Stimulated activated CD4-positive, alpha-beta T cell treated with anti-CD3 and anti-CD28 coated beads, Interleukin-1b, Interleukin-23, amount 100 ng/mL, for 1 hour (primary cell): ENCODE measurements at regions not wholly inside any gene's neighbourhood (a gene's known extent, or its start where the extent isn't known, plus 50 kb on each side); places are given as distances from the start of the nearest gene placed in this dataset.
"Not testable (repeated sequence)": the region's sequence is repeated elsewhere in the genome, so short reads cannot be mapped to it uniquely, and the experiment has no call there.

Source experiments
- DNase-seq, 2 donors: peaks; one replicate each; pipeline ENCODE4 v3.0.0-alpha.2; 2020; ENCODE audit warnings: low read depth in 2 of 2

DNA sequence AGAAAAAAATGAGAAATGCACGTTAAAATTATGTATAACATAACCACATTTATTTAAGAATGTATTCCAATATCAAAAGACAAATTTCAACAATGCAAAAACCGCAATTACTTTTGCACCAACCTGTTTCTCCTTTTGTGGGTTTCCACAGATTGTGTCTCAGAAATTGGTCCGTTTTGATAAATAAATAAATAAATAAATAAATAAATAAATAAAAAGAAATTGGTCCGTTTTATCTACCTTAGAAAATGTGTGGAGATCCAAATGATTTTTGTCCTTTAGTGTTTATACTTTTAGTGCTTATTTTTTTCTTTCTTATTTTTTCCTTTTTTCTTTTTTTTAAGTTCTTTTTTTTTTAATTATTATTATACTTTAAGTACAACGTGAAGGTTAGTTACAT, 1682.2 kb upstream of the TMEFF2 start:
- no peak for DNase-seq

DNA sequence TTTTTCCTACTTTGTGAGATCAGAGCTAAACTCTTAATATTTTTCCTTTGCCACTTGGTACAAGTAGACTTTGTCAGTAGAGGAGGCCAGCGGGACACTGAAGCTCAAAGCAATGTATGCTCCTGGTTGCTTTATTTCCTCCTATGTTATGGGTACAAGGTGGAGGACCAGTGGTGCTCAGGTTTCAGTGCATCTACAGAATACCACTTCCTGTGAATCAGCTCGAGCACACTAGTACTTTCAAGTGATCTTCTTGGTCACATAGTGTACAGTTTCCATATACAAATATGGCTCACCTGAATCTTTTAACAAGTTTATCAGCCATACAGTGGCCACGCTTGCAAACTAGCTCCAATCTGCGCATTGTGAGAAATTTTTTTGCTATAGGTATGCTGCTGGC, 1674.8 kb upstream of the TMEFF2 start:
- no peak for DNase-seq

DNA sequence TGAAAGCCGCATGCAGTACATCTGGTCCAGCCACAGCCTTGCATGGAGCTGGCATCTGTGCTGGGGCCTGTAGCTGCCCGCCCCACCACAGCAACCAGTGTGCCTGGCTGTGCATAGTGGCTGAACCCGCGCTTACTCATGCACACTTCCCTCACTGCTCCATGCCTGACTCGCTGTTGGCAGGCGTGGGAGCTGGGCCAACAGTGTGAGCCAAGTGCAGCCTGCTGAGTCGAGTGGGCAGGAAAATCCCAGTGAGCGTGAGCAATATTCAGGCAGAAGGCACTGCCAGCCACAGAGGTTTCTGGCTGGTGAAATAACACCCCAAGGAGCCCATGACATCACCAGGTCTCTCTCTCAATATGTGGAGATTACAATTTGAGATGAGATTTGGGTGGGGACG, 1674.1 kb upstream of the TMEFF2 start:
- no peak for DNase-seq

DNA sequence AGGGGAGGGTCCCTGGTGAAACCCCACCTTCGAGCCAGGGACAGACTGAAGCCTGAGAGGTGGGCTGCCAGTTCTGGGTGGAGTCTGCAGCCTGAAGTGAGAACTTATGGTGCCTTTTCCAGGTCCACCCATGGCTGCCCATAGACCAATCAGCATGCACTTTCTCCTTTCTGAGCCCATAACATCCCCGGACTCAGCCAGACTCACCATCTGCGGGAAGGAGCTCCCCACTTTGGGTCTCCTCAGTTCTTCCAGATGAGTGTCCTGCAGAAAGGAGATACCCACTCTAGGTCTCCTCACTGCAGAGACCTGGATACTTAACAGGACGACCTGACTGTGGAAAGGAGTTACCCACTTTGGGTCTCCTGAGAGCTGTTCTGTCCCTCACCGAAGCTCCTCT, 1673.4 kb upstream of the TMEFF2 start:
- DNase-seq = no peak

DNA sequence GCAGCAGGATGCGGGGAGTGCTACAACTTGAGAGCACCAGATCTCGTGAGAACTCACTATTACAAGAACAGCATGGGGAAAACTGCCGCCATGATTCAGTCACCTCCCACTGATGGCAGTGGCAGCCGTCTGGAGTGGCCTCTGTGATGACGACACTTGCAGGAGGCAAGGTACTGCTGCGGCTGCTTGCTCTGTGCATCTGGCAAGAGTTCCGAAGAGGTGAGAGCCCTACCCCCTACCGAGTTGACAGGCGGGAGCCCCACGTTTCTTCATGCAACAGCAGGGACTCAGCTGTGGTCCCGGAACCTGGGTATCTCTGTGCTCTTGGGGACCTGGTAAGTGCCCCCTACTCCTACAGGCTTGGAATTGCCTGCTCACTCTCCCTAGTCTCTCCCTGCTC, 1672.7 kb upstream of the TMEFF2 start:
- no peak for DNase-seq

DNA sequence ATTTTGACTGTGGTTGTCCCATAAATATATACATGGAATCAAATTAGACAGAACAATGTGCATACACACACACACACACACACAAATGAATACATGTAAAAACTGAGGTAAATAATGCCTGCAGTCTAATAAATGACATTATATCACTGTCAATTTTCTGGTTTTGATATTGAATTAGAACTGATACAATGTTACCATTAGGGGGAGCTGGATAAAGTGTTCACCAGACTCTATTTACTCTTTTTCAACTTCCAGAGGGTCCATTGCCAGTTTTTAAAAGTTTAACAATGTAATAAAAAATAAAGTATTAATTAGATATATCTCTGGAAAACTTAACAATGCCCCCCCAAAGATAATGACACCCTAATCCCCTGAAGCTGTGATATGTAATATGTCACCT, 1666.8 kb upstream of the TMEFF2 start:
- no peak for DNase-seq

DNA sequence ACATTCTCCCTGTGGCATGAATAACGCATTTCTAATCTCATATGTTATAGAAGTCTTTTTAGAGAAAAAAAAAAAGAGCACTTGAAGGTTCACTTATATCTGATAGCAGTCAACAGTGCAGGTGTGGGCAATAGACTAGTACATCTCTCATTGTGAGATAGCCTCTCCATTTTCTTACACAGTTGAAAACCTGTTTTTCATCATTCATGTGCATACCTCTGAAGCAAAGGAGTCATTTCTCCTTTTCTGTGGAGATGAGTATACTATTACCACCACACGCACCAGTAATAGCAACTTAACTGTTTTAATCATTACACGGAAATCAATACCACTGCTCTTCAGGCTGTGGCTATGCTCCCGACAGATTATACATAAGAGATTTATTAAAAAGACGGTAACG, 1653.3 kb upstream of the TMEFF2 start:
- no peak for DNase-seq

DNA sequence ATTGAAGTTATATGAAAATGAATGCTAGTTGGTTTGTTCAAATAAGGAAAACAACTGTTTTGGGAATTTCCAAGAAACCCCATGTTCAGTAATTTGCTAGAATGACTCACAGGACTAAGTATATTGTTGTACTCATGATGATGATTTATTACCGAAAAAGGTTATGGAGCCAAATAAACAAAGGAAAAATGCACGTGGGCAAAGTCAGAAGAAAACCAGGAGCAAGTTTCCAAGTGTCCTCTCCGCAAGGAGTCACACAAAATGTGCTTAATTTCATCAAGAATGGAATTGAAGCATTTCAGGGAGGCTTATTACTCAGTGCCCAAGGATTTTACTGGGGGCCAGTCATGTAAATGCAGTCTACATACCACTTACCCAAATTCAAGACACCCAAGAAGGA, 1652.4 kb upstream of the TMEFF2 start:
- no peak for DNase-seq

DNA sequence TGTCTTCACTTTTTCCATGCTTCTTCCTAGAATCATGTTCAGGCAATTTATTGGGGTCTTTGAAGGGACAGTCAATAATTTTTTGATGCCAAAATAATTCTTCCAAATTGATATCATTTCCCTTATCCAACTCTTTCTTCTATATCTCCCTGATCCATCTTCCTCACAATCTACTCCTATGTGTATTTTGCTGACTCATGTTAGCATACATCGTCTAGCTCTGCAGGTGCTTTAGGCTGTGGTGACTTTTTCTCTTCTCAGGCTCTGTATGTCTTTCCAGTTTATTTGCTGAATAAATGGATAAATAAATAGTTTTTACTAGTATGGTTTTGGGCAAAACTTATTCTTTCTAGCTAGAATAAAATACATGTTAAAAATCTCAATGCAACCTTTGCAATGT, 1650.9 kb upstream of the TMEFF2 start:
- no peak for DNase-seq

DNA sequence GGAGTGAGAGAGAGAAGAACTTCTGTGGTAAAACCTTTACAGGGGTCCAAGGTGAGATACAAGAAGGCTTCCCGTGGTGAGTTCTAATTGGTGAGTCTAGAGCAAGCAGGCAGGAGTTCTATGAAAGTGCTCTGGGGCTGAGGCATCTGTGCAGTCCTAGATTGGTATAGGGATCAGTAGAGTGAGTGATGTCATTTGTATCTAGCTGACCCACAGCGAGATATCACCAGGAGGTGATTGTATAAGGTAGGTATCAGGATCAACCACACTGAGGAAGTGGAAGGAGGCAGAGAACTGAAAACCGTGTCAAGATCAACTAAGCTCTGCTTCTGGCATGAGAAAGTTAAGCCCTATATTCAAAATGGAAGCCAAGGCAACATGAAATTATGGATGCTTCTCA, 1648.9 kb upstream of the TMEFF2 start:
- DNase-seq = no peak

DNA sequence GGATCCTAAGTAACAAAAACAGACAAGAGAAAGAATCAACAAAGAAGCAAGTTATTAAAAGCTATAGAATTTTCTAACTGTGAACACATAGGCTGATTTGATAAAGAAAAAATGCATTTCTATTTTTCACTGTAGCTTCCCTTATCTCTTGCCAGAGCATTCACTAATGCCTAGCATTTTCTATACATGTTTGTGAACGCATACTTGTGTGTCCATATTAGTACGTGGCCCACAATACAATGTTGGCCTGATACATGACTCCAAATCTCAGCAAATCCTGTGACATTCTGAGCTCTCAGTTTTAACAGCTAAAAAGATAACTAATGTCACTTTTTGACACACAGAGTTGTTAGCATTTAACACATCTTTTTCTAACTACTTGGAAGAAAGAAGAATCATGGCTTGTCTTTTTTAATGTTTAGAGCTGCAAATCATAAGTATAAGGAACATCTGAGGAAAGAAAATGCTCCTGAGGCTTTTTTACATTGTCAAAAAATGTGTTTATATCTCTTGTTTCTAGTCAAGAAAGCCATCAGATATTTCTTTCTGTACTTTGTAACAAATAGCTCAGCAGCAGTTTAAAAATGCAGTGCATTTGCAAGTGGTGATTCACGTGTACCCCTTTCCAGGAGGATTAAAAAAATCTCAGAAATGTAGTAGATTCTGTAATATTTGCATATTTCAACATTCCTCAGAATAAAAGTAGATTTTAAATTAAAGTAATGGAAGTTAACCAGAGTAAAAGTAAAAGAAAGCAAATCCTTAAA, 1646.8 kb upstream of the TMEFF2 start:
- no peak for DNase-seq

DNA sequence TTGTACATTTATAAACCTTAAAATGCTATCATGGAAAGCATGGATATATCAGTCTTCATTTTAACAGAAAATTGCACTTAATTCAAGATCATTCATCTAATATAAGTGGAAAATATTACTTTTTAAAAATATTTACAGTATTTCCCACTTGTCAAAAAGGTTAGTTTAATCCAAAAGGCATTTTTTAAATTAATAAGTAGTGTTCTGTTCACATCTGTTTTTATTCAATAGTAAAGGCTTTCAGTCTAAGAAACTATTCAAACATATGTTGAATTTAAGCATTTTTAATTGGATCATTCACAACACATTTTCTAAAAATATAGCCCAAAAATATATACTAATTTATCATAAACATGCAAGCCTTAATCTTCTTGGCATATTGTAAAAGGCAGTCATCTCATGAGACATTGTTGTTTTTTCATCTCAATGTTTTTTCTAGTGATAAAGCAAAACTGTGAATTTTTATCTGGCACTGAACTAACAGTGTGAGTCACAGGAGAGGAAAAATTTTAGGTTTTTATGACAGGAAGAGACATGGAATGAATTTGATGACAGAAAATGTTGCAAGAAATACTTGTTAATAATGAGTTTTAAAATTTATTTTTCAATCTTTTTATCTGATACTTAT, 1642.5 kb upstream of the TMEFF2 start:
- no peak for DNase-seq

DNA sequence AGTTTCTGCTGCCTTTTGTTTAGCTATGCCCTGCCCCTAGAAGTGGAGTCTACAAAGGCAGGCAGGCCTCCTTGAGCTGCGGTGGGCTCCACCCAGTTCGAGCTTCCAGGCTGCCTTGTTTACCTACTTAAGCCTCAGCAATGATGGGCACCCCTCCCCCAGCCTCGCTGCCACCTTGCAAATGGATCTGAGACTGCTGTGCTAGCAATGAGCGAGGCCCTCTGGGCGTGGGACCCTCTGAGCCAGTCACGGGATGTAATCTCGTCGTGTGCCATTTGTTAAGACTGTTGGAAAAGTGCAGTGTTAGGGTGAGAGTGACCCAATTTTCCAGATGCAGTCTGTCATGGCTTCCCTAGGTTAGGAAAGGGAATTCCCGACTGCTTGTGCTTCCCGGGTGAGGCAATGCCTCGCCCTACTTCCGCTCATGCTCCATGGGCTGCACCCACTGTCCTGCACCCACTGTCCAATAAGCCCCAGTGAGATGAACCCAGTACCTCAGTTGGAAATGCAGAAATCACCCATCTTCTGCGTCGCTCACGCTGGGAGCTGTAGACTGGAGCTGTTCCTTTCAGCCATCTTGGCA, 1641.8 kb upstream of the TMEFF2 start:
- DNase-seq = not testable (repeated sequence)

DNA sequence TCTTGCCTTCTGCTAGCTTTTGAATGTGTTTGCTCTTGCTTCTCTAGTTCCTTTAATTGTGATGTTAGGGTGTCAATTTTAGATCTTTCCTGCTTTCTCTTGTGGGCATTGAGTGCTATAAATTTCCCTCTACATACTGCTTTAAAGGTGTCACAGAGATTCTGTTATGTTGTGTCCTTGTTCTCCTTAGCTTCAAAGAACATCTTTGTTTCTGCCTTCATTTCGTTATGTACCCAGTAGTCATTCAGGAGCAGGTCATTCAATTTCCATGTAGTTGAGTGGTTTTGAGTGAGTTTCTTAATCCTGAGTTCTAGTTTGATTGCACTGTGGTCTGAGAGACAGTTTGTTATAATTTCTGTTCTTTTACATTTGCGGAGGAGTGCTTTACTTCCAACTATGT, 1639.2 kb upstream of the TMEFF2 start:
- not testable (repeated sequence) for DNase-seq

DNA sequence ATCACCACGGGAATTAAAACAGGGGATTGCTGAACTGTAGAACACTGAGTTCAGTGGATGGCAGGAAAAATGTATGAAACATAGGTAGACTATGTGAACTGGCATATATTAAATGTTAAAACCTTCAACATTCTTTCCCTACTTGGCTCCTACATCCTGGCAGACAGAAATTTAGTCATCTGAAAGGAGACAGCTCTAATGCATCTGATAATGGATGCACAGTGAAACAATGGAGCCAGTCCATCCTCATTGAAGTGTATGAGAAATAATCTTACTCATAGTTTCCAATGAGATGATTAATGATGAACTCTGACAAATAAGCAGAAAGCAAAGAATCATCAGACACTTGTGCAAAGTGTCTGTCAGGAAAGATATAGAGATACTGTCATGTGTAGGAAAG, 1629.7 kb upstream of the TMEFF2 start:
- no peak for DNase-seq

DNA sequence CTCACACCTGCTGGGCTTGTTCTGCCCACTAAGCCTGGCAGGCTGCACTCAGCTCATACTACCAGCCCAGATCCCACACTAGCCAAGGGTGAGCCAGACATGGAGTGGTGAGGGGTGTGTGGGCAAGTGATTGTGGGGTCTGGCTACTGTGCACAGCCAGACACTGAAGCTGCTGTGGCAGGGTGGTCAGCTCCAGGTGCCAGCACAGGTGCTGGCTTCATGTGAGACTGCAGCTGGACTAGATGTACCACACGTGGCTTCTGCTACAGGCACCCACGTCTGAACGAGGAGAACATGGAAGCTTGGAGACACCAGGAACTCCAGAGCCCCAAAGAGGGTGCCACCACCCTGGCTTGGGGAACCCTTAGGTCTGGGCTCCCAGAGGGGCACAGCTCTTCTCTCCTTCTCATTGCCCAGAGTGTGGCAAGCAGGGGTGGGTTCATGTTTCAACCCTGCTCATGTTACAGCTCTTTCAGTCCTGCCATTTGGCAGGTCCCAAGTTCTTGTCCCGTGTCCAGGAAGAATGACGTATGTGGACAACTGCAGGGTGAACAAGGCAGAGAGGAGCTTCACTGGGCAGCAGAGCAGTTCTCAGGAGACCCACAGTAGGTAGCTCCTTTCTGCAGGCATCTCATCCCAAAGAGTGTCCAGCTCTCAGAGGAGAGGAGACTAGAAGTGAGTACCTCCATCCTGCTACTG, 1624.2 kb upstream of the TMEFF2 start:
- DNase-seq = no peak

DNA sequence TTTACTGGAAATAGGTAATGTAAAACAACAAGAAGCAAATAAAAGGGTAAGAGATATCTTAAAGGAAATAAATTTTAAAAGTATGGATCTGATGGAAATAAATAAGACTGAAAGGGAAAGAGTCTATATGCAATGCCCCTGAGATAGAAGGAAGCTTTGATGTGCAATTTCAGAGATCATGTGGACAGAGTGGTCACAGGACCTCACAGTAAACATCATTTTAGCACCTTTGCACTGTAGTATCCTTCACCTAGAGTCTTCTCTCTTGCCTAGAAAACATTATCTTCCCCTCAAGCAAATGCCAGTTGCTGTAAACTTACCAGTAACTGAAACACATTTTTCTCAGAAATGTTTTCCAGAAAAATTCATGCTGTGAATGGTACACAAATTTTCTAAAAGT, 1621.3 kb upstream of the TMEFF2 start:
- DNase-seq = no peak

DNA sequence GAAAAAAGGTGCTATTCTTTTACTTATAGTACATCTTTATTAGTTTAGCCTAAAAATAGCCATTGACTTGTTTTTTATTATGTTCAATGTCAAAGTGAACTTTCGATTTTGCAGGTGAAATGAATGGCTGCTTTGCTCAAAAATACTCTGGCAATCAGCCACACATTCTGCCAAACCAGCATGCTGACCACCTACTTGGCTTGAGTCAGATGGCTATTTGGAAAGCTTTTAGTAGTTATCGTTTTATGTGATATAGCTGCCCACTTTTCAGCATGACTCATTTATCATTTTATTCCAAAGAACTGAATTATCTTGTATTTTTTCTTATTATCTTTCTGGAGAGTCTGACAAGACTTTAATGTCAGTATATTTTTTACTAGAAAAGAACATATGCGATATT, 1615.8 kb upstream of the TMEFF2 start:
- DNase-seq = no peak

DNA sequence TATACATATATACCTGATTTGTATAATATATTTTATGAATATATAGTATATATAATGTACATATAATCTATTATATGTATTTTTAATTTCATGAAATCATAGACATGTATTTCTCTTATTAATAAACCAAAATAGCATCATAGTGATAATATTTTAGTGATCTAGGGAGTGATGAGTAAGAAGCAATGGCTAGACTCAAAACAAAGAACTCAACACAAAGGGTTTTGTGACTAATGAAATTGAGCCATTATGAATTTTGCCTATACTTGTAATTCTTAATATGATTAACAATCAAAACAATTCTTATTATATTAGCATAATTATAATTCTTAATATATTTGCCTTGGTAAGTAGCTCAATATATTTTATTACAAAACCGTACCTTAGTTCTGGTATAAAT, 1614.1 kb upstream of the TMEFF2 start:
- no peak for DNase-seq

DNA sequence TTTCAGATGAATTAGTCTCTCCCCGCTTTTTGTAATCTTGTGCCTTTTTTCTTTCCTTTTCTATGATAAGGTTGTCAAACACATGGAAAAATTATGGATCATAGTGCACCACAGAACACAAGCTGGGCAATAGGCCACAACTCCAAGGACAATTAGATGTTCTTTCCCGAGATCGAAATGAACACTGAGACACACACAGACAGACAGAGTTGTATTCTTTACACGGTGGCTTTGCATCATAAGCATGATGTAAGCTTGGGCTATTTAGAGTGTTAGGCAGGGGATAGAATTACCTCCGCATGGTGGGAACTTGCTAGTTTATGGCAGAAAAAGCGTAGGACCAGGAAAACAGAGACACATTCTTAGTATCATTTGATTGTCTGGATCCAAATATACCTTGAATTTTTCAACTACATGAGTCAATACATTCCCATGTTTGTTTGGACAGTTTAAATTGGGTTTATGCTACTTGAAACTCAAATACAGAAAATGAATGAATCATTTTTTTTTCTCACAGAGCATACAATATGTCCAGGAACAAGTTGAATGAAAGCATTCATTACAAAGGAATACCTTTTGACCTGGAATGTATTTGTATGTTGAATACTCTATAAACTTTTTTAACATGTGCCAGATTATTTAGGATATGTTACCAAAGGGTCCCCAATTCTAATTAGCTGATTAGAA, 1611.5 kb upstream of the TMEFF2 start:
- no peak for DNase-seq

DNA sequence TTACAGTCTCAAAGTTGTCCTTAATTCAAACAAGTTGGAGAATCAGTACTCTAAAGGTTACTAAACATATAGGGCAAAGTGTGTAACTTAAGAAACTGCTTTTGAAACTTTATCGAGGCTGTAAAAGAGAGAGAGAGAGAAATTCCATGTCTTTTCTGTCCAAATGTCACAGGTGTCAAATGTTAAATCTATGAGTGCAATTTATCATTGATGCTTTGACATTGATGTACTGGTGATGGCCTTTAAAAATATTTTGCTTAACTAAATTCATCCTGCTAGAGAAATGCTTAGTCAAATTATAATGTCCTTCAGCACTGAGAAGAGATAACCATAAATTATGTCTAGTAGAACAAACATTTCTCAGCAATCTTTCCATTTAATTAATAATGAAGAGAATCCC, 1602.1 kb upstream of the TMEFF2 start:
- DNase-seq = no peak

DNA sequence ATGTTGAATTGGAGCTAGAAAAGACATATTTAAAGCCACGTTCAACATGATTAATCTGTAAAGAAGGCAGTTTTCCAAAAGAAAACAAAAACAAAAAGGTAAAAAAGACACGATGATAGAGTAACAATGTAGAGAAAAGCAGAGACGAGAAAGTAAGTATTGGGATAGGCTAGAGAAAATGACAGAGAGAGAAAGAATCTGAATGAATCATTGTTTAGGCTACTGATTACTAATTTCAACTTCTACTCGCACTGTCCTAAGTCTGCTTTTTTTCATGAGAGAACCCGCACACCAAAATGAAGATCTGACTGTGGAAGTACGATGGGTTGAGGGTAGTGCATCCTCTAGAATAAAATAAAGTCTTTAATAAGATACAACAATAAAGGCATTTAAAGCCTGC, 1599.2 kb upstream of the TMEFF2 start:
- DNase-seq = no peak
